ENCODE measurements at regions not wholly inside any gene's neighbourhood (a gene's known extent, or its start where the extent isn't known, plus 50 kb on each side); places are given as distances from the start of the nearest gene placed in this dataset.
"Not testable (repeated sequence)": the region's sequence is repeated elsewhere in the genome, so short reads cannot be mapped to it uniquely, and the experiment has no call there.

DNA sequence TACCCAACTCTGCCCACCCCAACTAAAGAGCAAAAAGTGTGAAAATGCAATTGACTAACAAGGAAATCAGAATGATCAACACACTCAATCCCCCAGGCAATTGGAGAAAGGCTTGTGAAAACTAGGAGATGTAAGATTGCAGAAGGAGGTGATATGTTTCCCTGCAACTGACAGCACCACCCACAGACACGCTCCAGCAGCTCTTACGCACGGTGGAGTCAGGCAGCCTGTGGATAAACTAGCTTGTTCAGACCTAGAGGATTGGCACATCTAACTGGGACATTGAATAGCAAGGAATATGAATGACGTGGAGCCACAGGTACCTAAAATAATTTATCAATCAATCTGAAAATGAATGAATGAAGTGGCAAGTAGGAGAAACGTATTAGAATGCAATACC lies 125.7 kb upstream of the MYO3A start:
- no peak for DNase-seq (ENCODE audit: low read depth)

GRCh38 chr10:25811052-25811685 lies 122.9 kb upstream of the MYO3A start:
- no peak for DNase-seq (ENCODE audit: low read depth)

- no peak for DNase-seq (ENCODE audit: low read depth)
Observed at GRCh38 chr10:25813511-25813910, 120.5 kb upstream of the MYO3A start.

- no peak for DNase-seq (ENCODE audit: low read depth)
Observed at GRCh38 chr10:25815236-25815635, 118.8 kb upstream of the MYO3A start.

- DNase-seq (ENCODE audit: low read depth), result no peak
Observed at GRCh38 chr10:25815999-25816768, 117.8 kb upstream of the MYO3A start.

DNA sequence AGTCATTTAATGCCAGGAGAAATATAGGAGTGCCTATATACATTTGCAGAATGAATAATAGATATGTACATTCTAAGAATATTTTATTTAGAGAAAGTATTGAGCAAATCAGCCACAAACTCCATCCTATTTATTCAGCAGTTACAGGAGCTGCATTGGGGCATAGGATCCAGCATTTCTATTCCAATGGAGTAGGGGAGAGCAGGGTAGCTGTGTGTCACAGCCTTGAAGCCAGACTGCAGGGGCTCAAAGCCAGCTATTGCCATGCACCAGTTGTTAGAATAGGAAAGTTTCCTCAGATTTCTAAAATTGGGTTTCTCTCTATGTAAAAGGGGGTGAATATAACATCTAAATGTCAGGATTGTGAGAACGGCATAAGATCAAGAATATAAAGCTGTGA lies 116.8 kb upstream of the MYO3A start:
- DNase-seq (ENCODE audit: low read depth), result no peak

- no peak for DNase-seq (ENCODE audit: low read depth)
Observed at GRCh38 chr10:25818751-25819150, 115.3 kb upstream of the MYO3A start.

DNA sequence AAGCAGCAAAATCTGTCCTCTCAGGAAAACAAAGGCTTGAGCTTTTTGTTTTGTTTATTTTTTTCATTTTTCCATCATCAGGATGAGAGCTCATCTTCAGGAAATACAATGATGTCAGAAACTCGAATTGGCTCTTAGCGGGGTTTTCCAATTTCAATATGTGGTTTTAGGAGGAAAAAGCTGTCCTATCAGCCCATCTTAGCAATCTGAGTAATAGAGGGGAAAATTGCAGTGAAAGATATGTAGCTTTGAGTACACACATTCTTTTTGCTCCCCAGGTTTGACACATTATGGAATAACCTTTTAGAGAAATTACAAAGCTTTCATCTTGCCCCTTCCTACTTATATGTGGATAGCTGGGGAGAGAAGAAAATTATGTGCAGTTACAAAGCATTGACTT lies 113.6 kb upstream of the MYO3A start:
- no peak for DNase-seq (ENCODE audit: low read depth)

GRCh38 chr10:25820874-25821273 lies 113.2 kb upstream of the MYO3A start:
- DNase-seq (ENCODE audit: low read depth), result no peak

- DNase-seq (ENCODE audit: low read depth), result no peak
Observed at GRCh38 chr10:25824050-25824449, 110.0 kb upstream of the MYO3A start.

- no peak for DNase-seq (ENCODE audit: low read depth)
Observed at GRCh38 chr10:25828475-25828874, 105.6 kb upstream of the MYO3A start.

DNA sequence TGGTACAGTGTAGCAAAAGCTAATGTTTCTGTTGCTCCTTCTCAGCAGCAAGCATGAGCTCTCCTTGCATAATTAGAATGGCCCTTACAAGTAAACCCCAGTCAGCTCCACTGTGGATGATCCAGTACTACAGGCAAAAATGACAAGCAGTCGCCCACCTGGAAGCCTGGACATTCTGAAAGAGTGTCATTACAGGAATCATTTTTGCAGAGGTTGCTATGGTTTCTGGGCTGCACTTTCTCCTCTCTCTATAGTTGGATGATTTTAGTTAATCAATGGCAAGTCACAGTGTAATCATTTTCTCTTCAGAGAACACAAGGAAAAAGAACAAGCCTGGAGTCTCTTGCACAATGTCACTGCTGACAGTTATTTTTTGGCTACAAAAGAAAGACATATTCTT lies 102.9 kb upstream of the MYO3A start:
- no peak for DNase-seq (ENCODE audit: low read depth)

GRCh38 chr10:25839683-25840082 lies 94.3 kb upstream of the MYO3A start:
- no peak for DNase-seq (ENCODE audit: low read depth)

- DNase-seq (ENCODE audit: low read depth), result not testable (repeated sequence)
Observed at GRCh38 chr10:25840875-25841274, 93.2 kb upstream of the MYO3A start.

- no peak for DNase-seq (ENCODE audit: low read depth)
Observed at GRCh38 chr10:25842146-25842545, 91.9 kb upstream of the MYO3A start.

- no peak for DNase-seq (ENCODE audit: low read depth)
Observed at GRCh38 chr10:25843551-25844170, 90.4 kb upstream of the MYO3A start.

DNA sequence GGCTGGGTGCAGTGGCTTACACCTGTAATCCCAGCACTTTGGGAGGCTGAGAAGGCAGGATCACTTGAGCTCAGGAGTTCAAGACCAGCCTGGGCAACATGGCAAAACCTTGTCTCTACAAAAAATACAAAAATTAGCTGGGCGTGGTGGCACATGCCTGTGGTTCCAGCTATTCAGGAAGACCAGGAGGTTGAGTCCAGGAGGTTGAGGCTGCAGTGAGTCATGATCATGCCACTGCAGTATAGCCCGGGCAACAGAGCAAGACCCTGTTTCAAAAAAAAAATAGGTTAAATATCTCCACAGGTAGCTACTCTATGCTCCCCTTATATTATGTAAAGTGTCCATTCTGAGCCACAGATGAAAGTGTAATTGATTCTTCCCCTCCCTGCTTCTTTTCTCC lies 89.3 kb upstream of the MYO3A start:
- not testable (repeated sequence) for DNase-seq (ENCODE audit: low read depth)

- no peak for DNase-seq (ENCODE audit: low read depth)
Observed at GRCh38 chr10:25849268-25849667, 84.8 kb upstream of the MYO3A start.

DNA sequence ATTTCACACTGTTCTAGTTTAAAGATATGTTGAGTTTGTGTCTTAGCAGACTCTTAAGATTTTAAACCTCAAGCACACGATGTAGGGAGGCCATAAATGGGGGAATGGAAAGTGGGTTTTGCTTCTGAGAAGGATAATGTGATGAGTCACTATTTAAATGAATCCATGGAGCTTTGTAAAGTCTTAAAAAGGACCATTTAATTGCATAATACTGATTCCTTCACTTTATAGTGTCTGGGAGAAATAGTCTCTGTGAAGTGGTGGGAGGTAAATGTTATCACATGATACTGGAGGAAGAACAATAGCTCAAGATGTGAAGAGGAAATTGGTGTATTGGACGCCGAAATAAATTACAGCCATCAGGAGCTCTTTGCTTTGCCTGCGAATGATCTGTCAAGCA lies 84.0 kb upstream of the MYO3A start:
- no peak for DNase-seq (ENCODE audit: low read depth)

- DNase-seq (ENCODE audit: low read depth), result no peak
Observed at GRCh38 chr10:25851548-25851947, 82.5 kb upstream of the MYO3A start.

- no peak for DNase-seq (ENCODE audit: low read depth)
Observed at GRCh38 chr10:25852364-25852941, 81.6 kb upstream of the MYO3A start.

- no peak for DNase-seq (ENCODE audit: low read depth)
Observed at GRCh38 chr10:25858076-25858475, 76.0 kb upstream of the MYO3A start.

GRCh38 chr10:25865267-25865666 lies 68.8 kb upstream of the MYO3A start:
- DNase-seq (ENCODE audit: low read depth), result no peak
